ENCODE measurements at regions not wholly inside any gene's neighbourhood (a gene's known extent, or its start where the extent isn't known, plus 50 kb on each side); places are given as distances from the start of the nearest gene placed in this dataset.

DNA sequence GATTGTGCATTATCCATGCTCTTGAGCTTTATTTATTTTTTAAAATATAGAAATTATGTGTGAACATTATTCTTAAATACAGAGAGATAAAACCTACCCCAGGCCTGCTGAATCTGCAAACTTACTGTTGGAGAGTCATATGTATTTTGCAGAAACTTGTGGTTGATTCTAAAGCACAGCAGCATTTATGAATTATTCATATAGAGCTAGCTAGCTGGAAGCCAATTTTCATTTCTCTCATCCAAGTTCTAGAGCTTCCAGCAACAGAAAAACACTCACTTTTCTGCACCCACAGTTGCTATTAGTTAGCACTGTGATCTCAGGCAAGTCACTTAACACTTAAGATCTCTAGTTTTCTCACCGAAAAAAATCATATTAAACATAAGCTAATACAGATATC, 479.5 kb upstream of the FAM47C start:
- H3K4me3 ChIP-seq (replicated peaks in 1 of 4; ENCODE audit: control extremely low read depth in 1 of 4, insufficient read depth in 1 of 4, low read depth in 3 of 4, low read length in 4 of 4), result no peak overlapping the region
- no peak overlapping the region for H3K9ac ChIP-seq (ENCODE audit: insufficient read depth, low read length)
- H3K4me2 ChIP-seq (ENCODE audit: extremely low read depth, insufficient read depth, low read length), result no peak overlapping the region
- H3K4me1 ChIP-seq (ENCODE audit: control insufficient read depth, extremely low read depth, insufficient read depth, low read length), result no peaks in the 10 kb centered on the region
- H3K27me3 ChIP-seq (ENCODE audit: control insufficient read depth, insufficient read depth, low read length), result no peaks in the 10 kb centered on the region
- no peaks in the 10 kb centered on the region for H3K9me3 ChIP-seq (ENCODE audit: control insufficient read depth, insufficient read depth, low read depth, low read length)
- H4K20me1 ChIP-seq (ENCODE audit: control insufficient read depth, extremely low read depth, insufficient read depth, low read length), result no peaks in the 10 kb centered on the region
- H2AFZ ChIP-seq (ENCODE audit: low read length), result no peak overlapping the region
- H3K27ac ChIP-seq (ENCODE audit: insufficient read depth, low read length), result no peak overlapping the region
- no peaks in the 10 kb centered on the region for H3K36me3 ChIP-seq (ENCODE audit: control insufficient read depth, insufficient read depth, low read length)
- TF ChIP-seq, protein P1, sequence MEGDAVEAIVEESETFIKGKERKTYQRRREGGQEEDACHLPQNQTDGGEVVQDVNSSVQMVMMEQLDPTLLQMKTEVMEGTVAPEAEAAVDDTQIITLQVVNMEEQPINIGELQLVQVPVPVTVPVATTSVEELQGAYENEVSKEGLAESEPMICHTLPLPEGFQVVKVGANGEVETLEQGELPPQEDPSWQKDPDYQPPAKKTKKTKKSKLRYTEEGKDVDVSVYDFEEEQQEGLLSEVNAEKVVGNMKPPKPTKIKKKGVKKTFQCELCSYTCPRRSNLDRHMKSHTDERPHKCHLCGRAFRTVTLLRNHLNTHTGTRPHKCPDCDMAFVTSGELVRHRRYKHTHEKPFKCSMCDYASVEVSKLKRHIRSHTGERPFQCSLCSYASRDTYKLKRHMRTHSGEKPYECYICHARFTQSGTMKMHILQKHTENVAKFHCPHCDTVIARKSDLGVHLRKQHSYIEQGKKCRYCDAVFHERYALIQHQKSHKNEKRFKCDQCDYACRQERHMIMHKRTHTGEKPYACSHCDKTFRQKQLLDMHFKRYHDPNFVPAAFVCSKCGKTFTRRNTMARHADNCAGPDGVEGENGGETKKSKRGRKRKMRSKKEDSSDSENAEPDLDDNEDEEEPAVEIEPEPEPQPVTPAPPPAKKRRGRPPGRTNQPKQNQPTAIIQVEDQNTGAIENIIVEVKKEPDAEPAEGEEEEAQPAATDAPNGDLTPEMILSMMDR (conservative IDR thresholded peaks at IDR 0.05 in 1 of 2, IDR thresholded peaks at IDR 0.05 in 1 of 2; ENCODE audit: low read depth in 1 of 2, low read length in 2 of 2), result no peak
- no peak for TF ChIP-seq EZH2 (IDR thresholded peaks at IDR 0.05; ENCODE audit: low read length, missing control alignments)
- no peaks in the 10 kb centered on the region for H3K79me2 ChIP-seq (ENCODE audit: control insufficient read depth, insufficient read depth, low read length)
- DNase-seq (ENCODE audit: low read depth in 2 of 2), result no peak

DNA sequence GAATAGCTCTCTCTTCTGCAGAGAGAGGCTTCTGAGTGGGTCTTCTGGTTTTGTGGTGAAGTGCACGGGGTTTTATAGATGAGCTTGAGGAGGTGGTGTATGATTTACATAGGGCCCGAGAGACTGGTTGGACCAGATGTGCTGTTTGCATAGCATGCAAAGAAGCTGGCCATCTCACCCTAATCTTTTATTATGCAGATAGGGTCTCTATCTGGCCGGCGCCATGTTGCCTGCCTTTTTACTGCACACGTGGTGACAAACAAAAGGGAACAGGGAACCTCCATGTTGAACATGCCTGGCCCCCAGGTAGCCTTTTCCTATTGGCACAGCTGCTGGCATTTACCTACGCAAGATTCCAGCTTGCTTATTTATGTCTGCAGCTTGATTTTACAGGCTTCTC, 473.3 kb upstream of the FAM47C start:
- no peak overlapping the region for H2AFZ ChIP-seq (ENCODE audit: low read length)
- no peak for DNase-seq (ENCODE audit: low read depth in 2 of 2)
- H3K27me3 ChIP-seq (ENCODE audit: control insufficient read depth, insufficient read depth, low read length), result no peaks in the 10 kb centered on the region
- no peaks in the 10 kb centered on the region for H3K79me2 ChIP-seq (ENCODE audit: control insufficient read depth, insufficient read depth, low read length)
- H3K4me3 ChIP-seq (replicated peaks in 1 of 4; ENCODE audit: control extremely low read depth in 1 of 4, insufficient read depth in 1 of 4, low read depth in 3 of 4, low read length in 4 of 4), result no peak overlapping the region
- no peak overlapping the region for H3K9ac ChIP-seq (ENCODE audit: insufficient read depth, low read length)
- no peak overlapping the region for H3K4me2 ChIP-seq (ENCODE audit: extremely low read depth, insufficient read depth, low read length)
- H4K20me1 ChIP-seq (ENCODE audit: control insufficient read depth, extremely low read depth, insufficient read depth, low read length), result no peaks in the 10 kb centered on the region
- no peaks in the 10 kb centered on the region for H3K9me3 ChIP-seq (ENCODE audit: control insufficient read depth, insufficient read depth, low read depth, low read length)
- no peaks in the 10 kb centered on the region for H3K36me3 ChIP-seq (ENCODE audit: control insufficient read depth, insufficient read depth, low read length)
- no peaks in the 10 kb centered on the region for H3K4me1 ChIP-seq (ENCODE audit: control insufficient read depth, extremely low read depth, insufficient read depth, low read length)
- H3K27ac ChIP-seq (ENCODE audit: insufficient read depth, low read length), result no peak overlapping the region
- no peak for TF ChIP-seq EZH2 (IDR thresholded peaks at IDR 0.05; ENCODE audit: low read length, missing control alignments)
- TF ChIP-seq, protein P1 (conservative IDR thresholded peaks at IDR 0.05 in 1 of 2, IDR thresholded peaks at IDR 0.05 in 1 of 2; ENCODE audit: low read depth in 1 of 2, low read length in 2 of 2), result no peak

DNA sequence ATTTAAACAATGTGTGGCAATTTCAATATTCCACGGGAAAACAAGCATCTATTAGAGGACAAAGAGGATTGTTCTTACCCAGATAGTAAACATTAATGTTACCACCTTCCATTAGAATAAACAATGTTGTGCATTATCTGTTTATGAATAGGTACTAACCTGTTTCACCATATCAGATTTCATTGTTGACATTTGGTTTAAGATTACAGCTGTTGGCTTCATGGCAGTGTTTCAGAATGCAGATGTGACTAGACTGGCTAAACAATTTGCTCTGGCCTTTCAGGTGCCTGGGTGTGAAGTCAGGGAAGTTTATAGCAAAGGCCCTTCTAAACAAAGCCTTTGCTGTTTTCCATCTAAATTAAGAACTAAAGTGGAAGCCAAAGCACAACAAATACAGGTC, 464.7 kb upstream of the FAM47C start:
- Histone ChIP-seq H3K4me3 (replicated peaks in 1 of 4; ENCODE audit: control extremely low read depth in 1 of 4, insufficient read depth in 1 of 4, low read depth in 3 of 4, low read length in 4 of 4) (no peak overlapping the region), H3K9ac (ENCODE audit: insufficient read depth, low read length) (no peak overlapping the region), H2AFZ (ENCODE audit: low read length) (no peak overlapping the region), H3K79me2 (ENCODE audit: control insufficient read depth, insufficient read depth, low read length) (no peaks in the 10 kb centered on the region), H3K27me3 (ENCODE audit: control insufficient read depth, insufficient read depth, low read length) (no peaks in the 10 kb centered on the region), H3K27ac (ENCODE audit: insufficient read depth, low read length) (no peak overlapping the region), H3K4me2 (ENCODE audit: extremely low read depth, insufficient read depth, low read length) (no peak overlapping the region), H3K9me3 (ENCODE audit: control insufficient read depth, insufficient read depth, low read depth, low read length) (no peaks in the 10 kb centered on the region), H3K4me1 (ENCODE audit: control insufficient read depth, extremely low read depth, insufficient read depth, low read length) (no peaks in the 10 kb centered on the region), H4K20me1 (ENCODE audit: control insufficient read depth, extremely low read depth, insufficient read depth, low read length) (no peaks in the 10 kb centered on the region), H3K36me3 (ENCODE audit: control insufficient read depth, insufficient read depth, low read length) (no peaks in the 10 kb centered on the region)
- no peak for DNase-seq (ENCODE audit: low read depth in 2 of 2)
- TF ChIP-seq EZH2 (IDR thresholded peaks at IDR 0.05; ENCODE audit: low read length, missing control alignments), result no peak
- TF ChIP-seq, protein P1 (conservative IDR thresholded peaks at IDR 0.05 in 1 of 2, IDR thresholded peaks at IDR 0.05 in 1 of 2; ENCODE audit: low read depth in 1 of 2, low read length in 2 of 2), result no peak

Measured in fibroblast of lung (primary cell).